Mammary epithelial cell (primary cell): ENCODE measurements at regions not wholly inside any gene's neighbourhood (a gene's known extent, or its start where the extent isn't known, plus 50 kb on each side); places are given as distances from the start of the nearest gene placed in this dataset.

ENCODE experiments used
- EZH2 ChIP-seq: IDR thresholded peaks from 2 replicates; pipeline ENCODE4 v1.6.1; 2012; ENCODE audit warnings: low read length, inconsistent platforms, borderline replicate concordance
- TF ChIP-seq, protein P1 (sequence below), 2 donors: IDR thresholded peaks in 1 of 2; conservative IDR thresholded peaks in 1 of 2; 2 replicates each; pipeline ENCODE4 v1.5.1; 2011 to 2012; ENCODE audit warnings: inconsistent platforms in 2 of 2, low read length in 2 of 2, mild to moderate bottlenecking in 2 of 2, control low read depth in 1 of 2, low read depth in 1 of 2; ENCODE audit not compliant: insufficient read depth in 1 of 2; ENCODE audit errors: extremely low read depth in 1 of 2

DNA sequence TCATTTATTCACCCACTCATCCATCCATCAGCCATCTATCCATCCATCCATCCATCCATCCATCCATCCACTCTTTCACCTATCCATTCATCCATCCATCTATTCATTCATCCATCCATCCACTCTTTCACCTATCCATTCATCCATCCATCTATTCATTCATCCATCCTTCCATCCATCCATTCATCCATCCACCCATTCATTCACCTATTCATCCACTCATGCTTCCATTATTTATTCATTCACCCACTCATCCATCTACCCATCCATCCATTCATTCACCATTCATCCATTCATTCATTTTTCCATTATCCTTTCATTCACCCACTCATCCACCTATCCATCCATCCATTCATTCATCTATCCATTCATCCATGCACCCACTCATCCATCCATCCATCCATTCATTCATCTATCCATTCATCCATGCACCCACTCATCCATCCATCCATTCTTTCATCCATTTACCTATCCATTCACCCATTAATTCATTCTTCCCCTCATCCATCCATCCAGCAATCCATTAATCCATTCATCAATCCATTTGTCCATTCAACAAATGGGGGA, 360.9 kb downstream of the ADGRD1 start:
- no peak for TF ChIP-seq EZH2
- TF ChIP-seq, protein P1, sequence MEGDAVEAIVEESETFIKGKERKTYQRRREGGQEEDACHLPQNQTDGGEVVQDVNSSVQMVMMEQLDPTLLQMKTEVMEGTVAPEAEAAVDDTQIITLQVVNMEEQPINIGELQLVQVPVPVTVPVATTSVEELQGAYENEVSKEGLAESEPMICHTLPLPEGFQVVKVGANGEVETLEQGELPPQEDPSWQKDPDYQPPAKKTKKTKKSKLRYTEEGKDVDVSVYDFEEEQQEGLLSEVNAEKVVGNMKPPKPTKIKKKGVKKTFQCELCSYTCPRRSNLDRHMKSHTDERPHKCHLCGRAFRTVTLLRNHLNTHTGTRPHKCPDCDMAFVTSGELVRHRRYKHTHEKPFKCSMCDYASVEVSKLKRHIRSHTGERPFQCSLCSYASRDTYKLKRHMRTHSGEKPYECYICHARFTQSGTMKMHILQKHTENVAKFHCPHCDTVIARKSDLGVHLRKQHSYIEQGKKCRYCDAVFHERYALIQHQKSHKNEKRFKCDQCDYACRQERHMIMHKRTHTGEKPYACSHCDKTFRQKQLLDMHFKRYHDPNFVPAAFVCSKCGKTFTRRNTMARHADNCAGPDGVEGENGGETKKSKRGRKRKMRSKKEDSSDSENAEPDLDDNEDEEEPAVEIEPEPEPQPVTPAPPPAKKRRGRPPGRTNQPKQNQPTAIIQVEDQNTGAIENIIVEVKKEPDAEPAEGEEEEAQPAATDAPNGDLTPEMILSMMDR (conservative IDR thresholded peaks at IDR 0.05 in 1 of 2, IDR thresholded peaks at IDR 0.05 in 1 of 2; ENCODE audit: extremely low read depth in 1 of 2, insufficient read depth in 1 of 2, low read depth in 1 of 2, low read length in 2 of 2): no peak
